ENCODE measurements at regions not wholly inside any gene's neighbourhood (a gene's known extent, or its start where the extent isn't known, plus 50 kb on each side); places are given as distances from the start of the nearest gene placed in this dataset.

GRCh38 chr12:46453428-46453827 lies 80.9 kb upstream of the SLC38A2 start:
- TF ChIP-seq POLR2AphosphoS5 (IDR thresholded peaks at IDR 0.05; ENCODE audit: low read depth, low read length) (no peak), POLR2A (IDR thresholded peaks at IDR 0.05; ENCODE audit: low read depth, low read length) (no peak), POU2F2 (IDR thresholded peaks at IDR 0.05; ENCODE audit: low read depth, low read length) (no peak), TAF1 (IDR thresholded peaks at IDR 0.05; ENCODE audit: low read depth, low read length) (no peak), SPI1 (IDR thresholded peaks at IDR 0.05; ENCODE audit: low read depth, low read length) (no peak)

Data from GM12891 (cell line).